Subcutaneous abdominal adipose tissue (tissue), 5 donors: ENCODE measurements at regions not wholly inside any gene's neighbourhood (a gene's known extent, or its start where the extent isn't known, plus 50 kb on each side); places are given as distances from the start of the nearest gene placed in this dataset.
"Not testable (repeated sequence)": the region's sequence is repeated elsewhere in the genome, so short reads cannot be mapped to it uniquely, and the experiment has no call there.

ENCODE experiments used
- H3K27ac ChIP-seq: one replicate; pipeline ENCODE4 v1.7.0; 2013; ENCODE audit warnings: low read depth, mild to moderate bottlenecking, inconsistent platforms, low read length, moderate library complexity
- H3K27me3 ChIP-seq, 5 donors: one replicate each; pipeline ENCODE4 v1.7.0; 2013; ENCODE audit warnings: low read length in 5 of 5, inconsistent platforms in 1 of 5; ENCODE audit not compliant: control insufficient read depth in 5 of 5, insufficient read depth in 4 of 5
- H3K36me3 ChIP-seq, 5 donors: one replicate each; pipeline ENCODE4 v1.7.0; 2013; ENCODE audit warnings: low read length in 5 of 5; ENCODE audit not compliant: control insufficient read depth in 5 of 5, insufficient read depth in 5 of 5
- H3K4me1 ChIP-seq, 5 donors: one replicate each; pipeline ENCODE4 v1.7.0; 2013; ENCODE audit warnings: low read length in 5 of 5, mild to moderate bottlenecking in 3 of 5, moderate library complexity in 1 of 5; ENCODE audit not compliant: control insufficient read depth in 5 of 5, insufficient read depth in 5 of 5
- H3K4me3 ChIP-seq, 5 donors: one replicate each; pipeline ENCODE4 v1.7.0; 2013; ENCODE audit warnings: low read length in 5 of 5, low read depth in 1 of 5
- H3K9ac ChIP-seq, 5 donors: one replicate each; pipeline ENCODE4 v1.7.0; 2013; ENCODE audit warnings: low read length in 5 of 5, mild to moderate bottlenecking in 4 of 5, moderate library complexity in 3 of 5
- H3K9me3 ChIP-seq, 5 donors: one replicate each; pipeline ENCODE4 v1.7.0; 2013; ENCODE audit warnings: low read length in 5 of 5; ENCODE audit not compliant: control insufficient read depth in 5 of 5
- donor health status: healthy.
- donor health status: healthy.
- donor health status: healthy.
- donor health status: healthy.
- donor health status: healthy.

DNA sequence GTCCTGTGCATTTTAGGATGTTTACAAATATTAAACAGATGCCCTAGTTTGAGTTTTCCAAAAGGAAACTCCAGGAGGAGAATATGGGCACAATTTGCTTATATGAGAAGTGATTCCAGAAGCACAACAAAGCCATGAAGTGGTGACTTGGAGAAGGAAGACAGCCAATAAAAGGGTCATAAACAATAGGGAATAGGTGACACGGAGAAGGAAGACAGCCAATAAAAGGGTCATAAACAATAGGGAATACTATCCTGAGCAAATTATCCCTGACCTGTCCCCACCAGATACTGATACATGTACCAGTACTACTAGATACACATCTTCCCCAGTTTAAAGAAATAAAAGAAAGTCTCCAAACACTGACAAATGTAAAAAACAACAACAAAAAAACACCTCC lies 663.6 kb downstream of the GBE1 start:
- H3K36me3 ChIP-seq, result no peaks in the 10 kb centered on the region
- H3K4me3 ChIP-seq, result no peak overlapping the region
- no peaks in the 10 kb centered on the region for H3K27me3 ChIP-seq
- no peak overlapping the region for H3K9ac ChIP-seq
- no peak overlapping the region for H3K27ac ChIP-seq
- H3K9me3 ChIP-seq, result no peaks in the 10 kb centered on the region
- no peaks in the 10 kb centered on the region for H3K4me1 ChIP-seq

DNA sequence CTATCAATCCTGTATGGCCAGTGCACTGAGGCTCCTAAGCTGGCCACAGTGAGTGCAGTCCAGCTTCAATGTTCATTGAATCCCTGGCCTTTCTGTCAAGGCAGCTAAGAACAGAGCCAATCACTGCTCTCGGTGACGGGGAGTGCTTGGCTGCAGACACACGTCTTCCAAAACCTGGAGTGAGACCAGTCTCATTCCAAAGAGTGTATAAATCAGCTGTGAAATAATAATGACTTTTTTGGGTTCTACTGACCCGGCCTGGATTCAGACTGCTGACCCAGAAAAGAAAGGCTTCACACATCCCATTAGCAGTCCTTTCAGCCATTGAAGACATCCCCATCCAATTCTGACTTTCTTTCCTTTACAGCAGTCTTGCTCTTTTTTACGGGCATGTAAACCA lies 665.5 kb downstream of the GBE1 start:
- Histone ChIP-seq H3K27me3 (no peaks in the 10 kb centered on the region), H3K9ac (no peak overlapping the region), H3K4me1 (no peaks in the 10 kb centered on the region), H3K27ac (no peak overlapping the region), H3K9me3 (peaks cover 0 to 1% (median 0%) of the 10 kb centered on the region in 5 donors), H3K36me3 (no peaks in the 10 kb centered on the region), H3K4me3 (no peak overlapping the region)

DNA sequence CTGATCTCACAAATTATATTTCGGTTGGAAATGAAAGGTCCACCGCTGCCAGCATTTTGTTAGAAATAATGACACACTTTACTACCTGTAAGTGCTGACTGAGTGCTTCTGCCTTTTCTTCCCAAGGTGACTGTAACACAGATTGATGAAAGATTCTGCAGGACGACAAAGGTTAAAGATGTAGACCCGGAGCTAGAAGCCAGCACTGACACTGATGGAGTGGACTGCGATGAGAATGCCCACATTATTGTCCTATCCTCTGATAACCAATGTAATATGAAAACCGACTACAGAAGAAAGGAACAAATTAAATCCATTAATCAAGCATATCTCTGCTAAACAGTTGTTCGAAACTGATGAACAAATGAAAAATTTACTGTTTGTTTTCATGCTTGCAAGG lies 666.5 kb downstream of the GBE1 start:
- H3K9ac ChIP-seq, result no peak overlapping the region
- peaks cover 0 to 3% (median 0%) of the 10 kb centered on the region in 5 donors for H3K4me1 ChIP-seq
- peaks cover 0 to 3% (median 0%) of the 10 kb centered on the region in 5 donors for H3K9me3 ChIP-seq
- H3K36me3 ChIP-seq, result no peaks in the 10 kb centered on the region
- no peak overlapping the region for H3K4me3 ChIP-seq
- H3K27ac ChIP-seq, result no peak overlapping the region
- no peaks in the 10 kb centered on the region for H3K27me3 ChIP-seq

DNA sequence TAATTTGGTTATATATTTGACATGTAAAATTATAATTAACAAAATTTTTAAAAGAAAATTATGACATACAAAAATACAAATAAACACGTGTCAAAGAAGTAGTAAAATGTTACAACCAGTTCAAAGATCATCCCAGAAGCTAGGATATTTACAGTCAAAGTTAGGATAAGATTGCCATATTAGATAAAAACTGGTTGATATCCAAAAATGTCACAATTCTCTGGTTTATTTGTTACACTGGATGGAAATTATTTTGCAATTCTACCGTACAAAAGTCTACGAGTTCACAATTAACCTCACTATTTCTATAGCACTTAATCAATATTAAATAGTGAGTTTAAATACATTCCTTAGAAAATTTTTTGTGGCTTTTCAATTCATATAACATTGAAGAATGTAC lies 673.8 kb downstream of the GBE1 start:
- Histone ChIP-seq H3K36me3 (no peaks in the 10 kb centered on the region), H3K9ac (no peak overlapping the region)

DNA sequence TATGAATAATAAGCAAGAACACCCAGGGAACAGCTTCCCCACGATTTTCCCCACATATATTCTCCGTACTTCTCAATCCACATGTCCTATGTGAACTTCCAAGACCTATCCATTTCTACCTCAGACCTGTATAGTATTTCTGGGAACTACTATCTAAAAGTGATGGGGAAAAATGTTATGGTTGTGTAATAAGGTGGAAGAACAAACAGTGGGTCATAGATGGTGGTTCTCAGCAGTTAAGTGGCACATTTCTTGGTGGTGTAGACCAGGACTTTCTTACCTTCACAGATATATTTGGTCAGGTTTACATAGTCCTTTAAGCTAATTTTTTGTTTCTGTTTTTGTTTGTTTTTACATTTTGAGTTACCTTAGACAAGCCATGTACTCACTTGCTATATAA lies 675.1 kb downstream of the GBE1 start:
- H3K27ac ChIP-seq, result no peak overlapping the region
- peaks cover 0 to 3% (median 0%) of the 10 kb centered on the region in 5 donors for H3K9me3 ChIP-seq
- no peaks in the 10 kb centered on the region for H3K27me3 ChIP-seq
- peaks cover 0 to 3% (median 0%) of the 10 kb centered on the region in 5 donors for H3K4me1 ChIP-seq
- no peak overlapping the region for H3K4me3 ChIP-seq
- H3K36me3 ChIP-seq, result no peaks in the 10 kb centered on the region
- H3K9ac ChIP-seq, result no peak overlapping the region

More for the DNA sequence above, 673.8 kb downstream of the GBE1 start:
- H3K9me3 ChIP-seq, result peaks cover 0 to 3% (median 0%) of the 10 kb centered on the region in 5 donors
- H3K27ac ChIP-seq, result no peak overlapping the region
- H3K27me3 ChIP-seq, result no peaks in the 10 kb centered on the region
- H3K4me1 ChIP-seq, result peaks cover 0 to 3% (median 0%) of the 10 kb centered on the region in 5 donors
- no peak overlapping the region for H3K4me3 ChIP-seq

DNA sequence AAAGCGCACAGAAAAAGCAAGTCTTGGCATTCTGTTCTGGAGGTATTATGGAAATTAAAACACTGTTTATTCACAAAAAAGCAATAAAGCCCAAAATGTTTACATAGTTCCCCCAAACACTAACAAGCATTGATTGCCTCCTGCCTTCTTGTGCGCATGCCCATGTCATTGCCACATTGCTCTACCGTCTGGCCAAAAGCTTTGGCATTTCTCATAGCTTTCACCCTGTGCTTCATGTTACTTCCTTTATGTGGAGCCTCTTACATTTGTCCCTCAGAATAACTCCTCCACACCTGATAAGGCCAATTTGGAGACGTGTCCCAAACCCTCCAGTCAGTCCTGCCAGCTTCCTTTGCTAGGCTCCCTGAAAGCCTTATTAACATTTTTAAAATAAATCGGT lies 680.8 kb downstream of the GBE1 start:
- Histone ChIP-seq H3K27me3 (no peaks in the 10 kb centered on the region), H3K9ac (no peak overlapping the region), H3K4me3 (no peak overlapping the region), H3K36me3 (no peaks in the 10 kb centered on the region), H3K4me1 (peaks cover 0 to 2% (median 0%) of the 10 kb centered on the region in 5 donors), H3K9me3 (no peaks in the 10 kb centered on the region), H3K27ac (no peak overlapping the region)

DNA sequence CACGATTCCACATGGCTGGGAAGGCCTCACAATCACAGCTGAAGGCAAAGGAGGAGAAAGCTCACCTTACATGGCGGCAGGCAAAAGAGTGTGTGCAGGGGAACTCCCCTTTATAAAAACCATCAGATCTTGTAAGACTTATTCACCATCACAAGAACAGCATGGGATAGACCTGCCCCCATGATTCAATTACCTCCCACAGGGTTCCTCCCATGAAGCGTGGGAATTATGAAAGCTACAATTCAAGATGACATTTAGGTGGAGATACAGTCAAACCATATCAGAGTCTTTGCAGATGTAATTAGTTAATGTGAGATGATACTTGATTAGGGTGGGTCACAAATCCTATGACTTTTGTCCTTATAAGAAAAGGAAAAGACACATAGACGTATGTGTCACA lies 688.9 kb downstream of the GBE1 start:
- H3K36me3 ChIP-seq, result no peaks in the 10 kb centered on the region
- no peak overlapping the region for H3K9ac ChIP-seq
- no peak overlapping the region for H3K4me3 ChIP-seq
- H3K27me3 ChIP-seq, result no peaks in the 10 kb centered on the region
- no peak overlapping the region for H3K27ac ChIP-seq
- peaks cover 0 to 2% (median 0%) of the 10 kb centered on the region in 5 donors for H3K4me1 ChIP-seq
- H3K9me3 ChIP-seq, result peaks cover 0 to 3% (median 0%) of the 10 kb centered on the region in 5 donors

DNA sequence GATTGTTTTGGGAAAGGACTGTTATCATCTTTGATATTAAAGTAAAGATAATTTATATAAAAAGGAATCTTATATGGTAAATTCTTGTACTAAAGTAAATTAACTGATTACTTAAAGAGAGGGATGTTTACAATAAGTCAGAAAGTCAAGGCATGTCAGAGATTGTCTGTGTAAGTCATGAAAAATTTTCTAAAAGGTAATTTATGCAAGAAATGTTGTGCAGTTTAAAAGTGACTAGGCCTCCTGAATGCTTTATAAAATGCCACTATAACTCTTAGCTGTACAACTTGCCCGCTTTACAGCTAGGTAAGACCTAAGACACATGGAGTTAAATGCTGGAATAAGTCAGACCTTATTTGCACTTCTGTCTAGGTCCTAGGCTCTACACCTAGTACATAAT lies 692.9 kb downstream of the GBE1 start:
- Histone ChIP-seq H3K4me3 (no peak overlapping the region), H3K27ac (no peak overlapping the region), H3K9ac (no peak overlapping the region), H3K36me3 (no peaks in the 10 kb centered on the region), H3K9me3 (peaks cover 0 to 13% (median 4%) of the 10 kb centered on the region in 5 donors), H3K27me3 (no peaks in the 10 kb centered on the region), H3K4me1 (no peaks in the 10 kb centered on the region)

DNA sequence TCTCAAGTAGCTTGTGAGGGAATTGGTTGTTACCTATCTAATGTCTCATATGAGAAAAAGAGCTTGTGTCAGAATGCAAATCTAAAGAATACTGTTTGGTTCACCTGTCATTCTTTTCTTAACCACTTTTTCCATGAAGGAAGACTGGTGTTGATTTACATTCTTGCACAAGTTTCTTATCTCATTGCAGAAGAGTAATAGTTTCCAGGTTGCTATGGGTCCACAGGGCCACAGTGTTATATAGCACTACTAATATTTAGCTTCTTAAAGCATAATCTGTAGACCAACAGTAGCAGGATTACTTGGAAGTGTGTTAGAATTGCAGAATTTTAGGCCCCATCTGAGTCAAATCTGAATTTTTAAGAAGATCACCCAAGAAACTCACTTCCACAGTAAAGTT lies 697.5 kb downstream of the GBE1 start:
- Histone ChIP-seq H3K4me1 (no peaks in the 10 kb centered on the region), H3K27me3 (no peaks in the 10 kb centered on the region), H3K4me3 (no peak overlapping the region), H3K36me3 (no peaks in the 10 kb centered on the region), H3K27ac (no peak overlapping the region), H3K9me3 (peaks cover 0 to 13% (median 4%) of the 10 kb centered on the region in 5 donors), H3K9ac (no peak overlapping the region)

DNA sequence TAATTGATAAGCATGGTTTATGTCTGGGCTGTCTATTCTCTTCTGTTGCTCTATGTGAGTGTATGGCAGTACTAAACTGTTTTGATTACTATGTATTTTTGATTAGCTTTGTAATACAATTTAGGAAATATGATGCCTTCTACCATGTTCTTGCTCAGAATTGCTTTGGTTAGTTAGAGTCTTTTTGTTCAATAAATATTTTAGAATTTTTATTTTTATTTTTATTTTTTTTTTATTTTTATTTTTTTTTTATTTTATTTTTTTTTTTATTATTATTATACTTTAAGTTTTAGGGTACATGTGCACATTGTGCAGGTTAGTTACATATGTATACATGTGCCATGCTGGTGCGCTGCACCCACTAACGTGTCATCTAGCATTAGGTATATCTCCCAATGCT lies 710.3 kb downstream of the GBE1 start:
- not testable (repeated sequence) for H3K4me3 ChIP-seq, H3K4me1 ChIP-seq, H3K9me3 ChIP-seq, H3K27ac ChIP-seq, H3K36me3 ChIP-seq, H3K27me3 ChIP-seq, H3K9ac ChIP-seq
